Activated CD4-positive, alpha-beta memory T cell treated with anti-CD3 and anti-CD28 coated beads, Interleukin-2, amount 10 ng/mL, durations not matched to agents 7 days and 5 days (primary cell): ENCODE measurements at regions not wholly inside any gene's neighbourhood (a gene's known extent, or its start where the extent isn't known, plus 50 kb on each side); places are given as distances from the start of the nearest gene placed in this dataset.
"Not testable (repeated sequence)": the region's sequence is repeated elsewhere in the genome, so short reads cannot be mapped to it uniquely, and the experiment has no call there.

Source experiments
- CTCF ChIA-PET: fragments of 350-600 bp; sonication (Branson Sonifier 250); formaldehyde crosslinking; loops from one replicate; lab custom pipeline; 2021; ENCODE audit warnings: antibody characterized with exemption, inconsistent platforms; lab: Charles Lee
- POLR2A ChIA-PET: fragments of 350-600 bp; sonication (Branson Sonifier 250); formaldehyde crosslinking; loops from one replicate; lab custom pipeline; 2021; ENCODE audit warnings: antibody characterized with exemption; lab: Charles Lee
- DNase-seq: peaks from one replicate; pipeline ENCODE4 v3.0.0-alpha.2; 2020
- H3K27ac Mint-ChIP-seq: one replicate; pipeline ENCODE4 v1.8.0; 2021; ENCODE audit warnings: mild to moderate bottlenecking, mixed read lengths
- H3K27me3 Mint-ChIP-seq: one replicate; pipeline ENCODE4 v1.8.0; 2021; ENCODE audit warnings: mixed read lengths
- H3K36me3 Mint-ChIP-seq: one replicate; pipeline ENCODE4 v1.8.0; 2021; ENCODE audit warnings: low read depth, mixed read lengths
- H3K4me1 Mint-ChIP-seq: one replicate; pipeline ENCODE4 v1.8.0; 2021; ENCODE audit warnings: mixed read lengths
- H3K4me3 Mint-ChIP-seq: one replicate; pipeline ENCODE4 v1.8.0; 2021; ENCODE audit warnings: mild to moderate bottlenecking, mixed read lengths
- H3K9me3 Mint-ChIP-seq: one replicate; pipeline ENCODE4 v1.8.0; 2021; ENCODE audit warnings: mixed read lengths

DNA sequence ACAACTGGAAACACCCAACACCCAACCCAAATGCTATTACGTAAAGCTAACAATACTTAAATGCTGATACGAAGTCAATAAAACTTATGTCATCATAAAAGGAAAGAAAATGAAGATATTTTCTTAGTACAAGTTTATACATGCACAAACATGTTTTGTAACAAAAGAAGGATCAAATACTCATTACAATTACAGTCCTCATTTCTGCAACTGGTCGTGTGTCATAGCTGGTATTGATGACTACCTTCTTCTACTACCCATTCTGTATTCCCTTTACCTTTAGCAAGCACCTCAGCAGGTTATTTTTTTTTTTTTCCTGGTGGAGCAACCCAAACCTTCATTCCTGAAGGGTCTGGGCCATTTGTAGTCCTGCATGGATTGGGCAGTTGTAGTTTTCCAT lies 1298.5 kb downstream of the SUCLG1 start:
- CTCF ChIA-PET = no interaction called here
- Mint-ChIP-seq H3K4me1 (no peaks in the 10 kb centered on the region), H3K9me3 (peaks cover 10% of the 10 kb centered on the region), H3K36me3 (no peaks in the 10 kb centered on the region), H3K27me3 (no peaks in the 10 kb centered on the region), H3K27ac (no peak overlapping the region), H3K4me3 (no peak overlapping the region)
- DNase-seq = no peak
- POLR2A ChIA-PET = no interaction called here

DNA sequence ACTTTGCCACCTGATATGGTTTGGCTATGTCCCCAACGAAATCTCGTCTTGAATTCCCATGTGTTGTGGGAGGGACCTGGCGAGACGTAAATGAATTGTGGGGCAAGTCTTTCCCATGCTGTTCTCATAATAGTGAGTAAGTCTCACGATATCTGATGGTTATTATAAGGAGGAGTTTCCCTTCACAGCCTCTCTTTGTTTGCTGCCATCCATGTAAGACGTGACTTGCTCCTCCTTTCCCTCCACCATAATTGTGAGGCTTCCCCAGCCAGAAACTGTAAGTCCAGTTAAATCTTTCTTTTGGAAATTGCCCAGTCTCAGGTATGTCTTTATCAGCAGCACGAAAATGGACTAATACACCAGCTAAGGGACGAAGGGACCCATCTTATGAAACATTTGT lies 1303.3 kb downstream of the SUCLG1 start:
- Mint-ChIP-seq H3K27ac (no peak overlapping the region), H3K4me3 (no peak overlapping the region), H3K36me3 (no peaks in the 10 kb centered on the region), H3K27me3 (no peaks in the 10 kb centered on the region), H3K4me1 (no peaks in the 10 kb centered on the region), H3K9me3 (peaks cover 5% of the 10 kb centered on the region)
- no peak for DNase-seq
- ChIA-PET CTCF (no interaction called here), POLR2A (no interaction called here)

DNA sequence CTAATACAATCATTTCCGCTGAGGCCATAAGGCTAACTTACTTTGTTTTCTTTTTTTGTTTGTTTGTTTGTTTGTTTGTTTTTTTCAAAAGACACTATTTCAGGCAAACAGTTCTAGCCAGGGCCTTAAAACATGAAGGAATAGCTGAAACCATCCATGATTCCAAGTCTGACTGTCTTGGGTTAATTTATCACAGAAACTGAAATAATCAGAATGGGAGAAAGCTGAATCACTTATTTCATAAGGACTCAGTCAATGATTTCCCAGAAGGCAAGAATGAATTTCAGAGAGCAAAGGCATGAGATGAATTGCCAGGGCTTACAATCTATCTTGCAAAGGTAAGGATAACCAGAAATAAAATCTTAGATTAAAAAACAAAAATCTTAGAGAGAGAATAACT lies 1315.1 kb downstream of the SUCLG1 start:
- H3K9me3 Mint-ChIP-seq = peaks cover 5% of the 10 kb centered on the region
- DNase-seq = no peak
- H3K4me3 Mint-ChIP-seq = no peak overlapping the region
- POLR2A ChIA-PET = no interaction called here
- H3K4me1 Mint-ChIP-seq = no peaks in the 10 kb centered on the region
- CTCF ChIA-PET = no interaction called here
- no peak overlapping the region for H3K27ac Mint-ChIP-seq
- H3K36me3 Mint-ChIP-seq = no peaks in the 10 kb centered on the region
- H3K27me3 Mint-ChIP-seq = no peaks in the 10 kb centered on the region

DNA sequence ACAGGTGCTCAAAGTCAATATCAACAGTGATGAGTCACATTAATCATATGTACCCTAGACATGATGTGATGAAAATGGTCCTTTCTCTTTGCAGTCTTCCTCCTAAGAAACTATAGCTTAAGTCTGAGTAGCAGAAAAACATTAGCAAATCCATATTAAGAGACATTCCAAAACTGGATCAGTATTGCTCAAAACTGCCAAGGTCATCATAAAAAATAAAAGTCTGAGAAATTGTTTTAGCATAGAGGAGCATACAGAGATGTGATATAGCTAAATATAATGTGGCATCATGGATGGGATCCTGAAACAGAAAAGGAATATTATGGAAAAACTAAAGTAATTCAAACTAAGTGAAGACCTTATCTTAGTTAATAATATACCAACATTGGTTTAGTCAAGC lies 1316.1 kb downstream of the SUCLG1 start:
- no peak overlapping the region for H3K4me3 Mint-ChIP-seq
- H3K9me3 Mint-ChIP-seq = peaks cover 5% of the 10 kb centered on the region
- DNase-seq = no peak
- ChIA-PET POLR2A (no interaction called here), CTCF (no interaction called here)
- H3K4me1 Mint-ChIP-seq = no peaks in the 10 kb centered on the region
- no peak overlapping the region for H3K27ac Mint-ChIP-seq
- H3K36me3 Mint-ChIP-seq = no peaks in the 10 kb centered on the region
- no peaks in the 10 kb centered on the region for H3K27me3 Mint-ChIP-seq

DNA sequence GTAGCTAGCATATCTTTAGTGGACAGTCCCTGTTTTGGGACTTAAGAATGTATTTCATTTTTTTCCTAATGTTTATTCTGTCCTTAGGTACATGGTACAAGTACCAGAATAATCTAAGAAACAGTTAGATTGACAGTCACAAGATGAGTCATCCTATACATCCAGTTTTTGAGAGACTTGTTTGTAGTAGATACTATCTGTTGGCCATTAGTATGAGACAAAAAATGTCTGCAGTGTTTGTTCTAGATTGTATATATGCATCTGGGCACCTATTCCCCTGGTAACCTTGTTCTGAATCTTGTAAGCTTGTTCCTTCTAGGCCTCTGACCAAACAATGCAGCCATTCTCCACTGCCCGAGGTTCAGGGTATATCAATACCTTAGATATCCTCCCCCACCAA lies 1343.5 kb downstream of the SUCLG1 start:
- peaks cover 4% of the 10 kb centered on the region for H3K9me3 Mint-ChIP-seq
- CTCF ChIA-PET = no interaction called here
- no peak overlapping the region for H3K27ac Mint-ChIP-seq
- no peak overlapping the region for H3K4me3 Mint-ChIP-seq
- no peaks in the 10 kb centered on the region for H3K36me3 Mint-ChIP-seq
- no peak for DNase-seq
- H3K4me1 Mint-ChIP-seq = no peaks in the 10 kb centered on the region
- H3K27me3 Mint-ChIP-seq = no peaks in the 10 kb centered on the region
- POLR2A ChIA-PET = no interaction called here

DNA sequence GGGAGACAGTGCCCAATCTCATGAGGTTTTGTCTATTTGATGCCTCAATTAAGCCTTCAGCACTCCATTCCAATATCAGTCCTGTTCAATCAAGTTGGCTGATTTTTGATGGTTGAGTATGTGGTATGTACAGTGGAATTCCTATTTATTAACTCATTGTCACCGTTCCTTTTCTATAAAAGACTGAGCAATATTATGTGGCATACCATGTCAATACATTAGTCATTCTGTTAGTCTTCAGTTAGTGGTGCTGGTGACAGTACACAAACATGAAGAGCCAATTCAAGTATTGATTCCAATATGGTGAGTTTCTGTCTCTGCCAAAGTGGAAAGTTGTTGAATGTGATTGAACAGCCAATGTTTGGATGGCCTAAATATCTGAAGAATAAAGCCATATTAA lies 1343.9 kb downstream of the SUCLG1 start:
- ChIA-PET CTCF (no interaction called here), POLR2A (no interaction called here)
- no peaks in the 10 kb centered on the region for H3K27me3 Mint-ChIP-seq
- no peak for DNase-seq
- no peaks in the 10 kb centered on the region for H3K4me1 Mint-ChIP-seq
- H3K9me3 Mint-ChIP-seq = peaks cover 4% of the 10 kb centered on the region
- H3K4me3 Mint-ChIP-seq = no peak overlapping the region
- no peaks in the 10 kb centered on the region for H3K36me3 Mint-ChIP-seq
- H3K27ac Mint-ChIP-seq = no peak overlapping the region

DNA sequence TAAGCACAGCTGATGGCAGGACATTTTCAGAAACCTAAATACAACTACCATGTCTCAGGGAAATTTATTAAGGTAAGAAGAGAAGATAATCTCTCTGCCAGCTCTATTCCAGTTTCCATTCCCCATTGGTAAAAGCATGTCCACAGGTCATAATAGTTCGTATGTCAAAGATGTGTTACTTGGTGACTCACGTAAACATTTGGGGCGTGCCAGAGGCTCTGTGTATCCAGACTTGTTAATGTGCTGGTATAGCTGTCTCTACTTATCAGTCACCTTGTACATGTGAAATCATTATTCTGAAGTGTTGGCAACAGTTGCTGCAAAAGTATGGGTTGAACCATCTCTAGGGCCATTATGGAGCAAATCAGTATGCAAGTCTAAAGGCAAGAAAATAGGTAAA lies 1345.1 kb downstream of the SUCLG1 start:
- CTCF ChIA-PET = no interaction called here
- no peak overlapping the region for H3K27ac Mint-ChIP-seq
- POLR2A ChIA-PET = no interaction called here
- H3K4me3 Mint-ChIP-seq = no peak overlapping the region
- no peak for DNase-seq
- H3K27me3 Mint-ChIP-seq = no peaks in the 10 kb centered on the region
- H3K36me3 Mint-ChIP-seq = no peaks in the 10 kb centered on the region
- no peaks in the 10 kb centered on the region for H3K4me1 Mint-ChIP-seq
- H3K9me3 Mint-ChIP-seq = peaks cover 8% of the 10 kb centered on the region

DNA sequence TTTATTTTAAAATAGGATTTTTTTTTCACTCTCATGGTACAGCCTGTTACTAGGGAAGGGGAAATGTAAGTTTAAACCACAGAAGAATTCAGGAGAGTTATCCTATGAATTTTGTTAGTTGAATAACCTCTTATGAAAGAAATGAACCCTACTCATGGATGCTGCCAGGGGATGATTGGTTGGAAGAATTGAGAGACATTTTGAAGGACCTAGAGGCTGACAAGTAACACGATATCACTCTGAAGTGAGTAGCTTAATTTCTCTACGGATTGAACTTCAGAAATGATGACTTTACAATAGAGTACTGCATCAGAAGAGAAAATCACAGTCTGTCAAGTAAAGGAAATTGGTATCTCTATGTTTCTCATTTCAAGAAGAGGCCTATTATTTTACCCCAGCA lies 1346.2 kb downstream of the SUCLG1 start:
- Mint-ChIP-seq H3K27me3 (no peaks in the 10 kb centered on the region), H3K9me3 (peaks cover 8% of the 10 kb centered on the region), H3K27ac (no peak overlapping the region), H3K4me1 (no peaks in the 10 kb centered on the region), H3K4me3 (no peak overlapping the region), H3K36me3 (no peaks in the 10 kb centered on the region)
- ChIA-PET POLR2A (no interaction called here), CTCF (no interaction called here)
- no peak for DNase-seq

DNA sequence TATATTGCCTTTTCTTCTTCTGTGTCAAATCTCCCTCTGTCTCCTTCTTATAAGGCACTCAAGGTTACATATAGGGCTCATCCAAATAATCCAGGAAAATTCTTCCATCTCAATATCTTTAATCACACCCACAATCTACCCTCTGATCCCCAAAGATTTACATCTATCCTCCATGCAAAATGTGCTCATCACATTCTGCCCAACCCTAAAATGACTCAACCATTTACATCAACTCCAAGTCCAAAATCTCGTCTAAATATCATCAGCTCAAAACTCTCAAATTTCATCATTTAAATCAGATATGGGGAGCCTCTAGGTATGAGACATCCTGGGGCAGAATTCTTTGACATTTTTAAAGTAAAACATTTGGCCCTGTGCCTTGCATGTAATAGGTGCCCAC lies 1349.8 kb downstream of the SUCLG1 start:
- POLR2A ChIA-PET = no interaction called here
- CTCF ChIA-PET = no interaction called here
- Mint-ChIP-seq H3K36me3 (no peaks in the 10 kb centered on the region), H3K4me1 (no peaks in the 10 kb centered on the region), H3K9me3 (peaks cover 15% of the 10 kb centered on the region), H3K4me3 (no peak overlapping the region), H3K27me3 (no peaks in the 10 kb centered on the region), H3K27ac (no peak overlapping the region)
- DNase-seq = no peak

DNA sequence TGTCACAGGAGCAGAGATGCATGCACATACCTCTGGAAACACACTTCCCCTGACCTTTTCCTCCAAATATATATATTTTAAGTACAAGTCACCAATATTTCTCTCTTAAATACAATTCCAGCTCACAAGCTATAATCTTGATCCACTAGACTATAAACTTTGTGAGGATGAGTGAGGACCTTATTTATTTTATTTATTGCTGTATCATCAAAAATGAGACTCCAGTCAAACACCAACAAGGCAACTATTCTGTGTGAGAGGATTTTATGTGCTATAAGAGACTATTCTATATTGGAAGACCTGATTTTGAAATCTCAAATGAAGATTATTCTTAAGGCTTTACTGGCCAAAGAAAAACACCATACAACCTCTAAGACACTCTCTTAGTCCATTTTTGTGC lies 1352.2 kb downstream of the SUCLG1 start:
- no peaks in the 10 kb centered on the region for H3K36me3 Mint-ChIP-seq
- no peaks in the 10 kb centered on the region for H3K27me3 Mint-ChIP-seq
- no peak for DNase-seq
- CTCF ChIA-PET = no interaction called here
- POLR2A ChIA-PET = no interaction called here
- no peak overlapping the region for H3K4me3 Mint-ChIP-seq
- H3K9me3 Mint-ChIP-seq = peaks cover 11% of the 10 kb centered on the region
- no peak overlapping the region for H3K27ac Mint-ChIP-seq
- H3K4me1 Mint-ChIP-seq = no peaks in the 10 kb centered on the region

DNA sequence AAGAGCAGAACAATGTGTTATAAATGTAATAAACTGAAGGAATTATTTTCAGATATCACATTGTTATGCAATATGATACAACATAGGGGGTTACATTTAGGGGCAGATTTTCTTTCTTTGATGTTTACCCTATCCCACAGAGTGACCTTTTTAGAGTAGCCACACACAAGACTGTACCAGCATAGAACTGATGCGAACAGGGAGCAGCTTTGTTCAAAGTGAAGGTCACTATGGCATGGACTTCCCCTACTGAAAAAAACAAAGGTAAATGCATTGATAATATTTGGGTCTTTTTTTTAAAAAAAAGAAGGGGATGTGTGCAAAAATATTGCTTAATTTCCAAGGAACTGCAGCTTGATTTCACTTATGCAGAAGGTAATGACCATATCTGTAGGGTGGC lies 1354.9 kb downstream of the SUCLG1 start:
- no peak for DNase-seq
- POLR2A ChIA-PET = no interaction called here
- H3K4me1 Mint-ChIP-seq = no peaks in the 10 kb centered on the region
- H3K4me3 Mint-ChIP-seq = no peak overlapping the region
- CTCF ChIA-PET = no interaction called here
- H3K27me3 Mint-ChIP-seq = no peaks in the 10 kb centered on the region
- no peaks in the 10 kb centered on the region for H3K36me3 Mint-ChIP-seq
- H3K9me3 Mint-ChIP-seq = peaks cover 13% of the 10 kb centered on the region
- H3K27ac Mint-ChIP-seq = no peak overlapping the region

DNA sequence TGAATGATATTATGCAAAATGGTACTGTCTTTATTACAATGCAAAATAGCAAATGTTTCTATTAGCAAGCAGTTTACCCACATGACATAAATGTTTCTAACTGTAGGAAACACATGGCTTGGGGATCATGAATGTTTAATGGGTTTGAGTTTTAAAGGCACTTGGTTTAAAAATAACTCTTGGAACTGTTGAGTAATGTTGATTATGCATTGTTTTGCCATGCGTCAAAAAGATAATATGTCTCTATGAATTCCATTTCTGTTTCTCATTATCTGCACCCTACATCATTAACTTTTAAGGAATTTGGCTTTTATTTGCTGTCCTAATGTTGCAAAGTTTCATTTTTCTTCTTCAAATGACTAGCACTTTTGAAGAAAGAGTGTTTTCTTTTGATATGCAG lies 1355.5 kb downstream of the SUCLG1 start:
- POLR2A ChIA-PET = no interaction called here
- H3K4me1 Mint-ChIP-seq = no peaks in the 10 kb centered on the region
- DNase-seq = no peak
- H3K9me3 Mint-ChIP-seq = peaks cover 11% of the 10 kb centered on the region
- H3K27me3 Mint-ChIP-seq = no peaks in the 10 kb centered on the region
- H3K27ac Mint-ChIP-seq = no peak overlapping the region
- CTCF ChIA-PET = no interaction called here
- H3K36me3 Mint-ChIP-seq = no peaks in the 10 kb centered on the region
- H3K4me3 Mint-ChIP-seq = no peak overlapping the region

DNA sequence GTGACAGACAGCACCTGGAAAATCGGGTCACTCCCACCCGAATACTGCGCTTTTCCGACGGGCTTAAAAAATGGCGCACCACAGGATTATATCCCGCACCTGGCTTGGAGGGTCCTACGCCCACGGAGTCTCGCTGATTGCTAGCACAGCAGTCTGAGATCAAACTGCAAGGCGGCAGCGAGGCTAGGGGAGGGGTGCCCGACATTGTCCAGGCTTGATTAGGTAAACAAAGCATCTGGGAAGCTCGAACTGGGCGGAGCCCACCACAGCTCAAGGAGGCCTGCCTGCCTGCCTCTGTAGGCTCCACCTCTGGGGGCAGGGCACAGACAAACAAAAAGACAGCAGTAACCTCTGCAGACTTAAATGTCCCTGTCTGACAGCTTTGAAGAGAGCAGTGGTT lies 1370.0 kb downstream of the SUCLG1 start:
- H3K27ac Mint-ChIP-seq, H3K4me1 Mint-ChIP-seq, CTCF ChIA-PET, H3K27me3 Mint-ChIP-seq, H3K4me3 Mint-ChIP-seq, DNase-seq, H3K36me3 Mint-ChIP-seq, POLR2A ChIA-PET: not testable (repeated sequence)
- peaks cover 10% of the 10 kb centered on the region for H3K9me3 Mint-ChIP-seq

DNA sequence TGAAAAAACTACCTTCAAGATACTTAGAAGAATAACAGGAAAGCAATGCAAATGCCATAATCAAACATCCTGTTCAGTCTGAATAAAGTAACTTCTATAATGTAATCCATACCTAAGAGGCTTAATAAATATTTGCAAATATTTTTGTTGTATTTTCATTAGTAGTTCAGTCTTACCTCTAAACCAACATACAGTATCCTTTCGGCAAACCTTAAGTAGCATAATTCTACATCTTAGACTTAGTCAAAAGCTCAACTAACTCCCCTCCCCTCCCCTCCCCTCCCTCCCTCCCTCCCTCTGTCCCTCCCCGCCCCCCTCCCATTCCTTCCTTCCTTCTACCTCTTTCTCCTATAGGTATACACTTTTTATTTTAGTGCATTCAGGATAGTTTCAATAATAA lies 1373.2 kb downstream of the SUCLG1 start:
- ChIA-PET CTCF (no interaction called here), POLR2A (no interaction called here)
- no peak for DNase-seq
- Mint-ChIP-seq H3K9me3 (peaks cover 10% of the 10 kb centered on the region), H3K27ac (no peak overlapping the region), H3K4me1 (no peaks in the 10 kb centered on the region), H3K36me3 (no peaks in the 10 kb centered on the region), H3K27me3 (no peaks in the 10 kb centered on the region), H3K4me3 (no peak overlapping the region)
